ENCODE measurements at regions not wholly inside any gene's neighbourhood (a gene's known extent, or its start where the extent isn't known, plus 50 kb on each side); places are given as distances from the start of the nearest gene placed in this dataset.

DNA sequence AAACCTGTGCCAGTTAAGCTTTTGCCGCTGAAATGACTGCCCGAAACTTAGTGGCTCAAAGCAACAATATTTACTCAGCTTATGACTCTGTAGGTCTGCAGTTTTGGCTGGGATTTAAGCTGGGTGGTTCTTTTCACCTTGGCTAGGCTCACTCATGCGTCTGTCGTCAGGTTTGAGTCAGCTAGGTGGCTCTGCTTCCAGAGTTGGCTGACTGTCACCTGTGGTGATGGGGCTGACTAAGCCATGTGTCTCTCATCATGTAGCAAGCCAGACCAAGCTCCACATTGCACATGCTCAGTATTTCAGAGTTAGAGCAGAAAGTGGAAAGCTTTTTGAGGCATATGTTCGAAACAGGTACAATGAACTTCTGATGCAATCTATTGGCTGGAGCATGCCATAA is 354.8 kb downstream of the MEIS1 start:
- H3K4me3 ChIP-seq = no peak overlapping the region
- no peaks in the 10 kb centered on the region for H3K9me3 ChIP-seq
- no peak overlapping the region for H3K9ac ChIP-seq
- H3K4me1 ChIP-seq = no peaks in the 10 kb centered on the region
- H3K27me3 ChIP-seq = no peaks in the 10 kb centered on the region
- H3K27ac ChIP-seq = no peak overlapping the region
- H3K36me3 ChIP-seq = no peaks in the 10 kb centered on the region
- no peaks in the 10 kb centered on the region for H4K20me1 ChIP-seq
- no peak overlapping the region for H3K4me2 ChIP-seq
- no peak for TF ChIP-seq Cebpa-rat (IDR thresholded peaks at IDR 0.05)

GRCh38 chr2:66790651-66791181 is 355.8 kb downstream of the MEIS1 start:
- Histone ChIP-seq H4K20me1 (no peaks in the 10 kb centered on the region), H3K9me3 (no peaks in the 10 kb centered on the region), H3K36me3 (no peaks in the 10 kb centered on the region), H3K4me3 (no peak overlapping the region), H3K4me1 (no peaks in the 10 kb centered on the region), H3K27ac (no peak overlapping the region), H3K4me2 (no peak overlapping the region), H3K27me3 (no peaks in the 10 kb centered on the region), H3K9ac (no peak overlapping the region)
- TF ChIP-seq Cebpa-rat (IDR thresholded peaks at IDR 0.05) = no peak

GRCh38 chr2:66794070-66794469 is 359.1 kb downstream of the MEIS1 start:
- H3K4me1 ChIP-seq = no peaks in the 10 kb centered on the region
- H3K27ac ChIP-seq = no peak overlapping the region
- no peak overlapping the region for H3K9ac ChIP-seq
- H3K4me2 ChIP-seq = no peak overlapping the region
- H3K36me3 ChIP-seq = no peaks in the 10 kb centered on the region
- no peaks in the 10 kb centered on the region for H3K9me3 ChIP-seq
- no peaks in the 10 kb centered on the region for H4K20me1 ChIP-seq
- TF ChIP-seq Cebpa-rat (IDR thresholded peaks at IDR 0.05) = no peak
- H3K4me3 ChIP-seq = no peak overlapping the region
- no peaks in the 10 kb centered on the region for H3K27me3 ChIP-seq

DNA sequence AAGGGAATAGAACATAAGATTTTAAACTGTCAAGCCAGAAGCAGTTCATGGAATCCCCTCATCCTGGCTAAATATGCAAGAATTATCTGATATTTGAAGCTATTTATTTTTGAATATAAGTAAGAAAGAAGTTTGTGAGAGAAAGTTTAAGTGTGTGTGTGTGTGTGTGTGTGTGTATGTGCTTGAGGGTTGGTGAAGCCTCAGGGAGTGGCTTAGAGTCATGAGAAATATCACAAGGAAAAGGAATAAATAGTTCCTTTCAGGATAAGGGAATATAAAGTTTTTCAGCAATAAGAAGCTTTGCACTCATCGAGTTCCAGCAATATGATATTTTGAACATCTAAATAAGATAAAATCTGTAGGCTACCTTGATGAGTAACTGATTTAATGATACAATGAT is 359.6 kb downstream of the MEIS1 start:
- Histone ChIP-seq H3K27me3 (no peaks in the 10 kb centered on the region), H3K27ac (no peak overlapping the region), H3K4me3 (no peak overlapping the region), H3K36me3 (no peaks in the 10 kb centered on the region), H3K9me3 (no peaks in the 10 kb centered on the region), H3K4me2 (no peak overlapping the region), H4K20me1 (no peaks in the 10 kb centered on the region), H3K9ac (no peak overlapping the region), H3K4me1 (no peaks in the 10 kb centered on the region)
- no peak for TF ChIP-seq Cebpa-rat (IDR thresholded peaks at IDR 0.05)

DNA sequence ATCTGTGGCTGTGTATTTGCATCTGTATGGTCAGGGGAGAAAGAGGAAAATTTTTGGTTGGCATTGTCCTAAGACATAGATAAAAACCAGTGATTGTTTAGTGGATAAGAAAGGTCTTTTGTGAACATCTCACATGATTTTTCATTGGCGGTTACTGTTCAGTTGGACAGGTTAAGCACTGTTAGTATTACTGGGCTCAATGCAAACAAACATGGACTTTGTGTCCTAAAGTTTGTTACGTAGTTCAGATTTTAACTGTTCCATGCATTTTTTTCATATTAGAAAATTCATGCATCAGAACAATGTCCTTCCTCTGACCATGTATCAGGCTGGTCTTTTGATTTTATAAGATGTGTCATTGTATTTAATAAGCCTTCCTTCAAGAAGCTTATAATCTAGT is 368.0 kb downstream of the MEIS1 start:
- Histone ChIP-seq H3K36me3 (no peaks in the 10 kb centered on the region), H3K27ac (no peak overlapping the region), H3K9ac (no peak overlapping the region), H3K9me3 (no peaks in the 10 kb centered on the region), H3K4me3 (no peak overlapping the region), H3K27me3 (no peaks in the 10 kb centered on the region), H3K4me1 (no peaks in the 10 kb centered on the region), H4K20me1 (no peaks in the 10 kb centered on the region), H3K4me2 (no peak overlapping the region)
- no peak for TF ChIP-seq Cebpa-rat (IDR thresholded peaks at IDR 0.05)

- H3K4me1 ChIP-seq = no peaks in the 10 kb centered on the region
- no peaks in the 10 kb centered on the region for H3K9me3 ChIP-seq
- no peaks in the 10 kb centered on the region for H4K20me1 ChIP-seq
- H3K27ac ChIP-seq = no peak overlapping the region
- H3K4me3 ChIP-seq = no peak overlapping the region
- H3K27me3 ChIP-seq = no peaks in the 10 kb centered on the region
- no peaks in the 10 kb centered on the region for H3K36me3 ChIP-seq
- no peak for TF ChIP-seq Cebpa-rat (IDR thresholded peaks at IDR 0.05)
- no peak overlapping the region for H3K9ac ChIP-seq
- no peak overlapping the region for H3K4me2 ChIP-seq
Observed at GRCh38 chr2:66803726-66804125, 368.8 kb downstream of the MEIS1 start.

GRCh38 chr2:66805016-66805865 is 370.3 kb downstream of the MEIS1 start:
- no peak overlapping the region for H3K9ac ChIP-seq
- no peak overlapping the region for H3K4me2 ChIP-seq
- H3K36me3 ChIP-seq = no peaks in the 10 kb centered on the region
- H3K27ac ChIP-seq = no peak overlapping the region
- no peak for TF ChIP-seq Cebpa-rat (IDR thresholded peaks at IDR 0.05)
- no peaks in the 10 kb centered on the region for H3K4me1 ChIP-seq
- H3K9me3 ChIP-seq = no peaks in the 10 kb centered on the region
- no peaks in the 10 kb centered on the region for H4K20me1 ChIP-seq
- H3K27me3 ChIP-seq = no peaks in the 10 kb centered on the region
- no peak overlapping the region for H3K4me3 ChIP-seq

- Histone ChIP-seq H3K27ac (no peak overlapping the region), H3K27me3 (no peaks in the 10 kb centered on the region), H3K4me2 (no peak overlapping the region), H3K36me3 (no peaks in the 10 kb centered on the region), H3K9me3 (no peaks in the 10 kb centered on the region), H3K4me3 (no peak overlapping the region), H4K20me1 (no peaks in the 10 kb centered on the region), H3K4me1 (no peaks in the 10 kb centered on the region), H3K9ac (no peak overlapping the region)
- no peak for TF ChIP-seq Cebpa-rat (IDR thresholded peaks at IDR 0.05)
Observed at GRCh38 chr2:66805968-66806367, 371.0 kb downstream of the MEIS1 start.

- no peak overlapping the region for H3K27ac ChIP-seq
- H3K4me1 ChIP-seq = no peaks in the 10 kb centered on the region
- no peak overlapping the region for H3K4me3 ChIP-seq
- H4K20me1 ChIP-seq = no peaks in the 10 kb centered on the region
- peaks cover 3% of the 10 kb centered on the region for H3K9me3 ChIP-seq
- no peak for TF ChIP-seq Cebpa-rat (IDR thresholded peaks at IDR 0.05)
- no peak overlapping the region for H3K9ac ChIP-seq
- H3K27me3 ChIP-seq = no peaks in the 10 kb centered on the region
- H3K36me3 ChIP-seq = no peaks in the 10 kb centered on the region
- no peak overlapping the region for H3K4me2 ChIP-seq
Observed at GRCh38 chr2:66813525-66813924, 378.6 kb downstream of the MEIS1 start.

DNA sequence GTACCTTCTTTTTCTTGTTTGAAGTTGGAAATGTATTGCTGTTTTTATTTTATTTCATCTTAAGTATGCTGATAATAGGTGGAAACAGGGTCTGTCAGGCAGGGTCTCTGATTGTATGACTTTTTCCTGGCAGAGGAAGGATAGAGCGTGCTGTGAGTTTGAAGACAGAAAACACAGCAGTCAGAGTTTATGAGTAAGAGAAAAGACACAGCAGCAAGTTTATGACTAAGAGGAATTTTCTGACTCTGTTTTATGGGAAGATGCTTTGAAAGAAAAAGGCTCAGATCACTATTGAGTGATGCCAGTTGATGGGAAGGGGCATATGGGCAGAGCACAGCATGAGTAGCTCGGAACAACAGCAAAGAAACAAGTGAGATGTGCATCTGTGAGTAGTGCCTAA is 379.1 kb downstream of the MEIS1 start:
- H3K36me3 ChIP-seq = no peaks in the 10 kb centered on the region
- no peak overlapping the region for H3K4me3 ChIP-seq
- no peak overlapping the region for H3K4me2 ChIP-seq
- no peaks in the 10 kb centered on the region for H3K4me1 ChIP-seq
- no peak overlapping the region for H3K27ac ChIP-seq
- H4K20me1 ChIP-seq = no peaks in the 10 kb centered on the region
- no peak overlapping the region for H3K9ac ChIP-seq
- H3K27me3 ChIP-seq = no peaks in the 10 kb centered on the region
- peaks cover 8% of the 10 kb centered on the region for H3K9me3 ChIP-seq
- TF ChIP-seq Cebpa-rat (IDR thresholded peaks at IDR 0.05) = no peak

Measured in BLaER1 (cell line).